ENCODE measurements at regions not wholly inside any gene's neighbourhood (a gene's known extent, or its start where the extent isn't known, plus 50 kb on each side); places are given as distances from the start of the nearest gene placed in this dataset.

- Histone ChIP-seq H3K27me3 (ENCODE audit: insufficient read depth, insufficient read length) (no peaks in the 10 kb centered on the region), H3K9me3 (ENCODE audit: insufficient read depth, low read length) (no peaks in the 10 kb centered on the region), H3K9ac (ENCODE audit: insufficient read length, low read depth) (no peak overlapping the region), H3K4me3 (ENCODE audit: insufficient read length, low read depth) (no peak overlapping the region), H3K4me1 (ENCODE audit: insufficient read depth, insufficient read length) (no peaks in the 10 kb centered on the region), H3K36me3 (ENCODE audit: insufficient read depth, insufficient read length, low read length) (no peaks in the 10 kb centered on the region)
- TF ChIP-seq ZNF274 (IDR thresholded peaks at IDR 0.05; ENCODE audit: low read depth, low read length) (no peak), YY1 (IDR thresholded peaks at IDR 0.05; ENCODE audit: insufficient read depth, insufficient read length) (no peak), SUZ12 (IDR thresholded peaks at IDR 0.05; ENCODE audit: extremely low read depth, insufficient read depth, insufficient read length) (no peak)
- no peak for DNase-seq (ENCODE audit: low read depth, low spot score)
Measured at GRCh38 chr4:79512363-79512762, 104.3 kb upstream of the GK2 start.

- no peaks in the 10 kb centered on the region for H3K4me1 ChIP-seq (ENCODE audit: insufficient read depth, insufficient read length)
- DNase-seq (ENCODE audit: low read depth, low spot score), result no peak
- no peak for TF ChIP-seq ZNF274 (IDR thresholded peaks at IDR 0.05; ENCODE audit: low read depth, low read length)
- TF ChIP-seq YY1 (IDR thresholded peaks at IDR 0.05; ENCODE audit: insufficient read depth, insufficient read length), result no peak
- no peak for TF ChIP-seq SUZ12 (IDR thresholded peaks at IDR 0.05; ENCODE audit: extremely low read depth, insufficient read depth, insufficient read length)
- H3K9me3 ChIP-seq (ENCODE audit: insufficient read depth, low read length), result no peaks in the 10 kb centered on the region
- no peaks in the 10 kb centered on the region for H3K27me3 ChIP-seq (ENCODE audit: insufficient read depth, insufficient read length)
- H3K36me3 ChIP-seq (ENCODE audit: insufficient read depth, insufficient read length, low read length), result no peaks in the 10 kb centered on the region
- no peak overlapping the region for H3K4me3 ChIP-seq (ENCODE audit: insufficient read length, low read depth)
- no peak overlapping the region for H3K9ac ChIP-seq (ENCODE audit: insufficient read length, low read depth)
Measured at GRCh38 chr4:79502081-79502480, 94.1 kb upstream of the GK2 start.

GRCh38 chr4:79498282-79498681 lies 90.3 kb upstream of the GK2 start:
- TF ChIP-seq YY1 (IDR thresholded peaks at IDR 0.05; ENCODE audit: insufficient read depth, insufficient read length) (no peak), SUZ12 (IDR thresholded peaks at IDR 0.05; ENCODE audit: extremely low read depth, insufficient read depth, insufficient read length) (no peak), ZNF274 (IDR thresholded peaks at IDR 0.05; ENCODE audit: low read depth, low read length) (no peak)
- no peak for DNase-seq (ENCODE audit: low read depth, low spot score)
- Histone ChIP-seq H3K4me3 (ENCODE audit: insufficient read length, low read depth) (no peak overlapping the region), H3K9ac (ENCODE audit: insufficient read length, low read depth) (no peak overlapping the region), H3K27me3 (ENCODE audit: insufficient read depth, insufficient read length) (no peaks in the 10 kb centered on the region), H3K4me1 (ENCODE audit: insufficient read depth, insufficient read length) (no peaks in the 10 kb centered on the region), H3K9me3 (ENCODE audit: insufficient read depth, low read length) (no peaks in the 10 kb centered on the region), H3K36me3 (ENCODE audit: insufficient read depth, insufficient read length, low read length) (no peaks in the 10 kb centered on the region)

- Histone ChIP-seq H3K9me3 (ENCODE audit: insufficient read depth, low read length) (no peaks in the 10 kb centered on the region), H3K4me3 (ENCODE audit: insufficient read length, low read depth) (no peak overlapping the region), H3K36me3 (ENCODE audit: insufficient read depth, insufficient read length, low read length) (no peaks in the 10 kb centered on the region), H3K27me3 (ENCODE audit: insufficient read depth, insufficient read length) (no peaks in the 10 kb centered on the region), H3K4me1 (ENCODE audit: insufficient read depth, insufficient read length) (no peaks in the 10 kb centered on the region), H3K9ac (ENCODE audit: insufficient read length, low read depth) (no peak overlapping the region)
- no peak for DNase-seq (ENCODE audit: low read depth, low spot score)
- no peak for TF ChIP-seq ZNF274 (IDR thresholded peaks at IDR 0.05; ENCODE audit: low read depth, low read length)
- no peak for TF ChIP-seq SUZ12 (IDR thresholded peaks at IDR 0.05; ENCODE audit: extremely low read depth, insufficient read depth, insufficient read length)
- no peak for TF ChIP-seq YY1 (IDR thresholded peaks at IDR 0.05; ENCODE audit: insufficient read depth, insufficient read length)
Measured at GRCh38 chr4:79497001-79497400, 89.0 kb upstream of the GK2 start.

GRCh38 chr4:79495447-79495846 lies 87.4 kb upstream of the GK2 start:
- Histone ChIP-seq H3K36me3 (ENCODE audit: insufficient read depth, insufficient read length, low read length) (no peaks in the 10 kb centered on the region), H3K4me3 (ENCODE audit: insufficient read length, low read depth) (no peak overlapping the region), H3K9me3 (ENCODE audit: insufficient read depth, low read length) (no peaks in the 10 kb centered on the region), H3K27me3 (ENCODE audit: insufficient read depth, insufficient read length) (no peaks in the 10 kb centered on the region), H3K9ac (ENCODE audit: insufficient read length, low read depth) (no peak overlapping the region), H3K4me1 (ENCODE audit: insufficient read depth, insufficient read length) (no peaks in the 10 kb centered on the region)
- DNase-seq (ENCODE audit: low read depth, low spot score), result no peak
- TF ChIP-seq SUZ12 (IDR thresholded peaks at IDR 0.05; ENCODE audit: extremely low read depth, insufficient read depth, insufficient read length) (no peak), YY1 (IDR thresholded peaks at IDR 0.05; ENCODE audit: insufficient read depth, insufficient read length) (no peak), ZNF274 (IDR thresholded peaks at IDR 0.05; ENCODE audit: low read depth, low read length) (no peak)

DNA sequence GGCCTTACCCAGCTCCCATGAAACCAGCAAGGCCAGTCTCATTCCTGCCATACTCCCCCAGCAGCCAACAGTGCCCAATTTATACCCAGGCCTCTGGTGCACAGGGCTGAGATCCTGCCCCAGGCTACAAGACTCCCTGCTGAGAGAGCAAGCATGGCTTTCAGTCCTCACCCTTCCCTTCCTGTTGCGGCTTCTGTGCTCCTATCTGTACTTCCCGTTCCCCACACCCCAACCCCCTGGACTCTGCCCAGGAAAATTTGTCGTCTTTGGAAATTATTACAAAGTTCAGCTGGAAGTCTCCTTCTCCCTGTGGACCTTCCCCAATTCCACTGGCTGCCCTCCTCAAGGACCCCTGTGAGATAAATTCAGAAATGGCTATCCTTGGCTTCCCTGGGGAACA lies 84.1 kb upstream of the GK2 start:
- Histone ChIP-seq H3K27me3 (ENCODE audit: insufficient read depth, insufficient read length) (no peaks in the 10 kb centered on the region), H3K36me3 (ENCODE audit: insufficient read depth, insufficient read length, low read length) (no peaks in the 10 kb centered on the region), H3K9me3 (ENCODE audit: insufficient read depth, low read length) (no peaks in the 10 kb centered on the region), H3K4me3 (ENCODE audit: insufficient read length, low read depth) (no peak overlapping the region), H3K4me1 (ENCODE audit: insufficient read depth, insufficient read length) (no peaks in the 10 kb centered on the region), H3K9ac (ENCODE audit: insufficient read length, low read depth) (no peak overlapping the region)
- TF ChIP-seq SUZ12 (IDR thresholded peaks at IDR 0.05; ENCODE audit: extremely low read depth, insufficient read depth, insufficient read length) (no peak), YY1 (IDR thresholded peaks at IDR 0.05; ENCODE audit: insufficient read depth, insufficient read length) (no peak), ZNF274 (IDR thresholded peaks at IDR 0.05; ENCODE audit: low read depth, low read length) (no peak)
- DNase-seq (ENCODE audit: low read depth, low spot score), result no peak

- no peak for DNase-seq (ENCODE audit: low read depth, low spot score)
- Histone ChIP-seq H3K4me3 (ENCODE audit: insufficient read length, low read depth) (no peak overlapping the region), H3K9me3 (ENCODE audit: insufficient read depth, low read length) (no peaks in the 10 kb centered on the region), H3K9ac (ENCODE audit: insufficient read length, low read depth) (no peak overlapping the region), H3K36me3 (ENCODE audit: insufficient read depth, insufficient read length, low read length) (no peaks in the 10 kb centered on the region), H3K4me1 (ENCODE audit: insufficient read depth, insufficient read length) (no peaks in the 10 kb centered on the region), H3K27me3 (ENCODE audit: insufficient read depth, insufficient read length) (no peaks in the 10 kb centered on the region)
- TF ChIP-seq SUZ12 (IDR thresholded peaks at IDR 0.05; ENCODE audit: extremely low read depth, insufficient read depth, insufficient read length) (no peak), ZNF274 (IDR thresholded peaks at IDR 0.05; ENCODE audit: low read depth, low read length) (no peak), YY1 (IDR thresholded peaks at IDR 0.05; ENCODE audit: insufficient read depth, insufficient read length) (no peak)
Measured at GRCh38 chr4:79489506-79489905, 81.5 kb upstream of the GK2 start.

GRCh38 chr4:79476196-79476595 lies 68.2 kb upstream of the GK2 start:
- Histone ChIP-seq H3K4me1 (ENCODE audit: insufficient read depth, insufficient read length) (no peaks in the 10 kb centered on the region), H3K36me3 (ENCODE audit: insufficient read depth, insufficient read length, low read length) (no peaks in the 10 kb centered on the region), H3K9me3 (ENCODE audit: insufficient read depth, low read length) (no peaks in the 10 kb centered on the region), H3K9ac (ENCODE audit: insufficient read length, low read depth) (no peak overlapping the region), H3K27me3 (ENCODE audit: insufficient read depth, insufficient read length) (no peaks in the 10 kb centered on the region), H3K4me3 (ENCODE audit: insufficient read length, low read depth) (no peak overlapping the region)
- no peak for DNase-seq (ENCODE audit: low read depth, low spot score)
- no peak for TF ChIP-seq SUZ12 (IDR thresholded peaks at IDR 0.05; ENCODE audit: extremely low read depth, insufficient read depth, insufficient read length)
- no peak for TF ChIP-seq YY1 (IDR thresholded peaks at IDR 0.05; ENCODE audit: insufficient read depth, insufficient read length)
- TF ChIP-seq ZNF274 (IDR thresholded peaks at IDR 0.05; ENCODE audit: low read depth, low read length), result no peak
